Ishikawa (cell line): ENCODE measurements at regions not wholly inside any gene's neighbourhood (a gene's known extent, or its start where the extent isn't known, plus 50 kb on each side); places are given as distances from the start of the nearest gene placed in this dataset.

Source experiments
- CEBPB ChIP-seq: IDR thresholded peaks from 2 replicates; pipeline ENCODE4 v1.6.1; 2012
- CREB1 ChIP-seq: IDR thresholded peaks from 2 replicates; pipeline ENCODE4 v1.6.1; 2012; ENCODE audit warnings: low read depth
- EGR1 ChIP-seq: IDR thresholded peaks from 2 replicates; pipeline ENCODE4 v1.6.1; 2012
- EP300 ChIP-seq: IDR thresholded peaks from 2 replicates; pipeline ENCODE4 v1.6.1; 2012; ENCODE audit warnings: borderline replicate concordance
- FOXM1 ChIP-seq: IDR thresholded peaks from 2 replicates; pipeline ENCODE4 v1.6.1; 2012; ENCODE audit warnings: low read depth, borderline replicate concordance
- MAX ChIP-seq: IDR thresholded peaks from 2 replicates; pipeline ENCODE4 v1.6.1; 2012
- NFIC ChIP-seq: IDR thresholded peaks from 2 replicates; pipeline ENCODE4 v1.6.1; 2012
- RAD21 ChIP-seq: IDR thresholded peaks from 2 replicates; pipeline ENCODE4 v1.6.1; 2012; ENCODE audit warnings: low read depth
- REST ChIP-seq: IDR thresholded peaks from 2 replicates; pipeline ENCODE4 v1.6.1; 2012; ENCODE audit warnings: low read depth, mild to moderate bottlenecking
- TAF1 ChIP-seq: IDR thresholded peaks from 2 replicates; pipeline ENCODE4 v1.6.1; 2012; ENCODE audit warnings: low read depth, mild to moderate bottlenecking
- TCF12 ChIP-seq: IDR thresholded peaks from 2 replicates; pipeline ENCODE4 v1.6.1; 2012; ENCODE audit warnings: low read depth
- TEAD4 ChIP-seq: IDR thresholded peaks from 2 replicates; pipeline ENCODE4 v1.6.1; 2012
- YY1 ChIP-seq: IDR thresholded peaks from 2 replicates; pipeline ENCODE4 v1.6.1; 2012; ENCODE audit warnings: low read depth
- ZBTB7A ChIP-seq: IDR thresholded peaks from 2 replicates; pipeline ENCODE4 v1.6.1; 2012; ENCODE audit warnings: low read depth
- TF ChIP-seq, protein P1 (sequence below): IDR thresholded peaks from 2 replicates; pipeline ENCODE4 v1.6.1; 2012

DNA sequence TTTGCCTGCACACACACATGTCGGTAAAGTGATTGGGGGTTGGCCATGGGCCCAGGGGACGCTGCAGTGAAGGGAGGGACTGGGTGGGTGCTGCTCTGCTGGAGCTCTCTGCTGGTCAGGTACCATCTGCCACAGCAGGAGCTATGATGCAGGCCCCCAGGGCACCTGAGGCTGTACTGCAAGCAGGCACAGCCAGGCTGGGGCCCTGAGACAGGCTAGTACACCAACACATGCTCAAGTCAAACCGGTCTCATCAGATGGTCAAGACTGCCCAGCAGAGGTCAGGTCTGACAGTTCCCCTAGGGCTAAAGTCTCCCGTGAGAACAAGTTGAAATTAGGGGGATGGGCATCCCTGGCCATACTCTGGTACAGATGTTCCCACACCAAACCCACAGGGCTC lies 118.3 kb upstream of the THSD7A start:
- no peak for TF ChIP-seq REST
- TF ChIP-seq, protein P1, sequence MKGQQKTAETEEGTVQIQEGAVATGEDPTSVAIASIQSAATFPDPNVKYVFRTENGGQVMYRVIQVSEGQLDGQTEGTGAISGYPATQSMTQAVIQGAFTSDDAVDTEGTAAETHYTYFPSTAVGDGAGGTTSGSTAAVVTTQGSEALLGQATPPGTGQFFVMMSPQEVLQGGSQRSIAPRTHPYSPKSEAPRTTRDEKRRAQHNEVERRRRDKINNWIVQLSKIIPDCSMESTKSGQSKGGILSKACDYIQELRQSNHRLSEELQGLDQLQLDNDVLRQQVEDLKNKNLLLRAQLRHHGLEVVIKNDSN, result no peak
- TF ChIP-seq TEAD4, result no peak
- TF ChIP-seq YY1, result no peak
- TF ChIP-seq ZBTB7A, result no peak

DNA sequence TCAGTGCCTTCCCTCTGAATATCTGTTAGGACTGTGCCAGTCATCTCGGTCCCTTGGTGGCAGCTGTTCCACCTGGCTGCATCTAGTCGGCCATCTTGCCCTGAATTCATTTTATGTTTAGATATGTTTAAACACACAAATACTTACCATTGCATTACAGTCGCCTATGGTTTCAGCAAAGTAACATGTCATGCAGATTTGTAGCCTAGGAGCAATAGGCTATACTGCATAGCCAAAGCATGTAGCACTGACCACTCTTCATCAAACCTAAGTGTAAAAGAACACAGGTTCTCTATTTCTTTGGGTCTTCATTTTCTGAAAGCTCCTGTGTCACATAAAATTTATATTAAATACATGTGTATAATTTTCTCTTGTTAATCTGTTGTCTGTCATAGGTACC lies 118.9 kb upstream of the THSD7A start:
- no peak for TF ChIP-seq TCF12
- TF ChIP-seq YY1, result no peak
- no peak for TF ChIP-seq TEAD4
- TF ChIP-seq, protein P1, result no peak
- no peak for TF ChIP-seq CREB1
- TF ChIP-seq EP300, result no peak
- TF ChIP-seq RAD21, result no peak
- TF ChIP-seq CEBPB, result no peak
- no peak for TF ChIP-seq MAX
- no peak for TF ChIP-seq EGR1
- no peak for TF ChIP-seq ZBTB7A
- no peak for TF ChIP-seq REST

GRCh38 chr7:11951909-11952308 lies 119.9 kb upstream of the THSD7A start:
- TF ChIP-seq TAF1 (no peak), REST (no peak), TEAD4 (no peak), EGR1 (no peak), EP300 (no peak), NFIC (no peak), YY1 (no peak), CEBPB (no peak), CREB1 (no peak), RAD21 (no peak), FOXM1 (no peak), MAX (no peak), ZBTB7A (no peak)
- TF ChIP-seq, protein P1, result no peak

DNA sequence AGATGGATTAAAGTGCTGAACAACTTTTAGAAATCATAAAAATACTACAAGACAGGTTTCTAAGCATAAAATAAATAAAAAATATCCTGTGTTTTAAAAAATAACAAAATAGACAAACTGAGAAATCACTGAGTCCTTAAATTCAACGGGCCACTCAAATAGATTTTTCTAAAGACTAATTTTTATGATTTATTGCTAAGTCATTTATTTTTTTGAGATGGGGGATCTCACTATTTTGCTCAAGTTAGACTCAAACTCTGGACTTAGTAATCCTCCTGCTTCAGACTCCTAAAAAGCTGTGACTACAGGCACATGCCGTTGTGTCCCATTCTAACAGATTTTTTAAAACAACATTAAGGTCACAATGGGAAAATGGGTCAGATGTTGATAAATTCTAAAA lies 121.0 kb upstream of the THSD7A start:
- no peak for TF ChIP-seq MAX
- TF ChIP-seq, protein P1, result no peak
- no peak for TF ChIP-seq RAD21
- TF ChIP-seq TAF1, result no peak
- no peak for TF ChIP-seq NFIC
- TF ChIP-seq EGR1, result no peak
- TF ChIP-seq TEAD4, result no peak
- no peak for TF ChIP-seq CEBPB
- TF ChIP-seq REST, result no peak
- TF ChIP-seq ZBTB7A, result no peak
- no peak for TF ChIP-seq FOXM1
- TF ChIP-seq YY1, result no peak
- no peak for TF ChIP-seq TCF12
- no peak for TF ChIP-seq EP300
